GM19043 (cell line): ENCODE measurements at regions not wholly inside any gene's neighbourhood (a gene's known extent, or its start where the extent isn't known, plus 50 kb on each side); places are given as distances from the start of the nearest gene placed in this dataset.

ENCODE experiments used
- ATAC-seq: cut with Tn5 transposase; IDR thresholded peaks from one replicate; pipeline ENCODE4 v1.9.1; 2021; ENCODE audit warnings: low read depth; ENCODE audit not compliant: unreplicated experiment

DNA sequence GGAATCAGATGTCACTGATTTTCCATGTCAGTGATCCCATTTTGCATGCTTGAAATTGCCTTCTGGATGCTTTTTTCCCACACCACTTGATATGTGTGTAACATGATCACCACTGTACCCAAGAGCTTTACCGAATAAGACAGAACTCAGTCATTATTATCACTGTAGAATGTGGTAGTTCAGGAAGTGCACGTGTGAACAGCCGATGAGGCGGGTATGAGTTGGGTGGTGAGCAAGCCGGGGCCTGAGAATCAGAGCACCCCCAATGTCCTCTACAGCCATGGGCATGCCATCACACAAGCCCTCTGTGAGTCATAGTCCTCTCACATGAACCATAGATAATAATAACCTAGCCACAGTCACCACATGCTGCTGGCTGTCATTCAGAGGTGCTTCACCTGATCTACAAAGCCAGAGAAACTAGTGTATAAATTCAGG lies 470.8 kb downstream of the SOX2 start:
- ATAC-seq: no peak

DNA sequence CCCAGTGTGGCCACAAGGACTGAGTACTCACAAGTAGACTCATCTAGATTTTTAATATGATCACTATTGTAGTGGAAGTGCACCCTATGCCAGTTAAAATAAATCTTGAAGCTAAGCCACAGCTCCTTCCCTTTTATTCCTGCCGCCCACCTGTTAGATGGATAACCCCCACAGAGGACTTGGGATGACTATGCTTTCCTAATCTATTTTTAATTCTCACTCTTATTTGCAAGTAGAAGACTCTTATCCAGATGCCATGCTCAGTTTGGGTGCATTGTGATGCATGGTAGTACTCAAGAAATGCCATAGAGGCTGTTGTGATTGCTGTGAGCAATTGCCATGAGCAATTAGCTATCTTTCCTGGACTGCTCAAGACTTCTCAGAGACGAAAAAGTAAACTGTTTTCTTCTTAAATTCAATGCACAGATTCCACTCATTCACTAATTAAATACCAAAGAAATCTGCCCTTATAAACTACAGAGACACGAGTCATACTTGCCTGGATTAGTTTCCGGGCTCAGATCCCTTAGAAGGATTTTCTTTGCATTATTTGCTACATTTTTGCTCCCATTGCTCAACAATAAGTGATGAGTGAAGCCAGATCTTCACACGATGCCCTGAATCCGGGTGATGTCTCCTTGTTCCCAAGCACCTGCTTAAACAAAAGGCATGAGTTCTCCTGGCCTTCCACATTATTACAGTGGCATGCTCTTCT lies 472.1 kb downstream of the SOX2 start:
- no peak for ATAC-seq

DNA sequence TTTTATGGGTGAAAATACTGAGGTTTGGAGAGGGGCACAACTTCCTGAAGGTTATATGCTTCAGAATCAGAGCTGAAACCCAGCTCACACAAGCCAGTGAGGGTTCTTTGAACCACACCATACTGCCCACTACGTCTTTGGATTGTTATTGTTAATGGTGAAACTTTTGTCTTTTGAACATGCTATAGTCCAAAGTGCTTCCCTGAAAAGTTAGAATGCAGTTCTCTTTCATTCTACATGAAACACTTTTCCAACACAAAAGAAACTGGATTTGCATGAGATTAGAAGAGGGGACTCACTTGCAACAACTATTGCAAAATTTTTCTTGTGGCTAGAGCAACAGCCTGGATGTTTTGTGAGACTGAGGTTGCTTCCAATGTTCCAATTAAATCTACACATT lies 473.6 kb downstream of the SOX2 start:
- no peak for ATAC-seq

DNA sequence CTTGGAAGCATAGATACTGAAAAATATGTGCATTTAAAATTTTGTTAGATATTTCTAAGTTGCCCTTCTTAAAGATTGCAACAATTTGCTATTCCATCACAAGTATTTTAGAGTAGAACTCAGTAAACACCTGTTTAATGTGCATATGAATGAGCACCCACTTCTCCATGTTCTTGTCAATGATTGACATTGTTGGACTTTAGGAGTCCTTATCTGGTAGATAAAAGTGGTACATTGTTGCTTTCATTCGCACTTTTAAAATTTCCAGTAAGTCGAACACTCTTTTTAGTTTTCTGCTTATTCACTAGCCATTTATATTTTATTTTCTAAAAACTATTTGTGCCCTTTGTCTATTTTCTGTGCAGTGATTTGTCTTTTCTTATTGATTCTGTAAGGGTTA lies 478.3 kb downstream of the SOX2 start:
- ATAC-seq: no peak

DNA sequence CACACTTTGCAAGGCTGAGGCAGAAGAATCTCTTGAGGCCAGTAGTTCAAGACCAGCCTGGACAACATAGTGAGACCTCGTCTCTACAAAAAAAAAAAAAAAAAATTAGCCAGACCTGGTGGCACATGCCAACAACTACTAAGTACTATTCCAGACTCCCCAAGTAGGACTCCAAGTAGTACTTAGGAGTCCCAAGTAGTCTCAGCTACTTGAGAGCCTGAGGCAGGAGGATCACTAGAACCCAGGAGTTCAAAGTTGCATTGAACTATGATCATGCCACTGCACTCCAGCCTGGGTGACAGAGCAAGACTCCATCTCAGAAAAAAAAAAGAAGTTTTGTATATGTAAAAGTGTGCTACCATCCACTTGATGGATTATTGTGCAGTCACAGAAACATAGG lies 486.6 kb downstream of the SOX2 start:
- no peak for ATAC-seq

DNA sequence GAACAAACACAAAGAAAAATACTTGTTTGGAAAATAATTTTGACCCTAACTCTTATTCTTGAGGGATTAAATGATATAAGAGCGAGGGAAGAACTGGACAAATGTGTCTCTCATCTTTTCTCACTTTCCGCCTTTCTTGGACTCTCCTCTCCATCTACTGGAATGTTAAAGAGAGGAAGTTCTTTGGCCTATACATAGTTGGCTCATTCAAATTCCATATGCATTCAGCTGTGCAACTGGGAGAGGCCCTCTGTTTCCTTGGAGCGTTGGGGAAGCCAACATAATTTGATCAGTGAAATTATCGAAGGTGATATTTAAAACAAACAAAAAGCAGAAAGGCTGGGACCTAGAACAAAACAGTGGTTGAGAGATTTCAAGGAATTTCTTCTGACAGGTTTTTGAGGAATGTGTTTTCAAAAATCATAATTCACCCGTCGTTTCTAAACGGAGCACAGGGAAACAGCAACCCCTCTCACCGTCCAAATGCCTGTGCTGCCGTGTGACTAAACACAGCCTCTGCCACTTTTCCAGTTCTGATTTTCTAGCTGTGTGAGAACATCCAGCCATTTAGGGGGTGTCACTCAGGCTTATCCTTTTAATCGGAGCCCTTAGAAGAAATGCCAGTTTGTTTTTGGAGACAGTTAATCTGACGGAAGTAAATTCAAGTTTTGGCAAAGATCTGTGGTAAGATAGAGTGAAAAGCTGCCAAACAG lies 489.9 kb downstream of the SOX2 start:
- ATAC-seq: no peak

DNA sequence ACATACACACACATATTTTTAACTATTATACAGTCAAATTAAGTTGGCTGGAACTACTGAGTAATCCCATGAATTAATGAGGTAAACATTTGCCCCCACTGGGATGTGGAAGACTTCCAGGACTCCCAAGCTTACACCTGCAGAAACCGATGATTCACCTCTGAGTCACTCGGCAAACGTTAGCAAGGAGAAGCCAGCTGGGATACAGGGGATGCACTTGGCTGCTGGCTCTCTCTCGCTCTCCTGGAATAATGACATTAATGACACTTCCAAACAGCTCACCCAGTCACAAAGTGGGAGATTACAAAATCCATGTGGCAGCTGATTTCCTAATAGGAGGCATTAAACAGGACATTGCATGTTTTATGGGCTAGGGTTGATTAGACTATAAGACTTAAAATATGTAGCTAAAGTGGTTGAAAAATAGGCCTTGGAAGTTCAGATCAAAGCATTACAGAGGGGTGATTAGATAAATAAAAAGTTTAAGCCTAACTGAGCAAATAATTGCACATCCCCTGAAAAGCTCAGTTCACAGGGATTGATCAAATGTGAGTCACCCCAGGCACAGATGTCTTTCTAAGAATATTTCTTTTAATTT lies 500.9 kb downstream of the SOX2 start:
- ATAC-seq: no peak

DNA sequence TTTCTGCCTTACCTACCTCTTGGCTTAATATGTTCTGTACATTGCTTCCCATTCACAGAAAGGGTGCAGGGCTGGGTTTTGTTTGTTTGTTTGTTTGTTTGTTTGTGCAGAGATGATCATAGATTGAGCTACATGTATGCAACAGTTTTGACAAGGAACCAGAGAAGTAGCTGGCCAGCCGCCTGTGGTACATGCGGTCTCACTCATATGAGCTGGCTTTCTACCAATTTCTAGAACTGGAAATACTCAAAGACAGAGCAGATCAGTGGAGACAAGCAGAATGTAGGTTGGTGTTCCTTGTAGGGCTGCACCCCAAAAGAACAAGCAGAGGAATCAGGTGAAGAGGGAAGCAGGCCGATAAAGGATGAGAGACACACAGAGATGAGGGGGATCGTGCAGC lies 502.7 kb downstream of the SOX2 start:
- ATAC-seq: no peak

DNA sequence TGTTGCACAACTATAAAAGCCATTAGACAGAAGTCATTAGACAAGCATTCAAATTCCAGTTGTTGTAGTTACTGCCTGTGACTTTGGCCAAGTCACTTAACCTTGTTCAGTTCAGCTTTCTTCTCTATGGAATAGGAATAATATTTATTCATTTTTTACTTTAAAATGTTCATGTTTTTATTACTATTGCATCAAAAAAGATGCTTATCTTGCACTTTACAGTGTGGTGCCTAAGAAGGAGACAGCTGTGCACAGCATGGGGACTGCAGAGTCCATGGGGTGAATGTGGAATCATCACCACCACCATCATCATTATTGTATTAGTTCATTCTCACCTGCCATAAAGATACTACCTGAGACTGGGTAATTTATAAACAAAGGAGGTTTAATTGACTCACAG lies 504.2 kb downstream of the SOX2 start:
- ATAC-seq: no peak

DNA sequence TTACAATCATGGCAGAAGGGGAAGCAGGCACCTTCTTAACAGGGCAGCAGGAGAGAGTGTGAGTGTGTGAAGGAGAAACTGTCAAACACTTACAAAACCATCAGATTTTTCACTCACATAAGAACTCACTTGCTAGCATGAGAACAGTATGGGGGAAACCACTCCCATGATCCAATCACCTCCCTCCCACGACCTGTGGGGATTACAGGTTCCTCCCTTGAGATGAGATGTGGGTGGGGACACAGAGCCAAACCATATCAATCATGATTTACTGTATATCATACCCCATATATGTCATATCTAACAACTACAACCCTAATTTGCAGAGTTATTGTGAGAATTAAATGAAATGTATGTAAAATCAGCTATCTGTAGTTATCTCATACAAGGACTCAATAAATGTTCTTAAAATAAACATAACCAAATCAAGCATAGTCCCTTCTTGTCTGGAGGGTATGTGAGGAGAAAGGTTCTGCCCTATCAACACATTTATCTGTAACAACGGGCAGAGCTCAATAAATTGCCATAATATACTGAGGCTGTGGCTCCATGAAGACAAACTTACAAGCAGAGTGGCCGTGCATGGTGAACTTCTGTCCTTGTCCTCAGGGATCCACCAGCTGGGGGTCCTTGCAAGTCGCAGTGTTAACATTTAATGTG lies 504.7 kb downstream of the SOX2 start:
- no peak for ATAC-seq

DNA sequence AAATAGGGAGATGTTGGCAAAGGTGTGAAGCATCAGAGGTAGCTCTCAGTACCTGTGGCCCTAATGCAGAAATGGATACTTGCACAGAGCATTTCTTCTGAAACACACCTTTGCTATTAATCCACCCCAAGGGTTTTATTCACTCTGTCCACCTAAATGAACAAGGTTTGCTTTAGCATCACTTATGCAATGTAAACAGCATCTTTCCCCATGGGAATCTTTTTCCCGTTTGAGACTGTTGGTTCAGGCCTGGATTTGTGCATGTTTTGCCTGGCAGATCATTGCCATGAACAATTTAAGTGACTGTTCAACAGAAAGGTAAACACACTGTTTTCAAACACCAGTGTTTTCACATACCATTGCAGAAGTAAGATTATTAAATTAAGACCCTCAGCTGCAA lies 508.3 kb downstream of the SOX2 start:
- no peak for ATAC-seq

DNA sequence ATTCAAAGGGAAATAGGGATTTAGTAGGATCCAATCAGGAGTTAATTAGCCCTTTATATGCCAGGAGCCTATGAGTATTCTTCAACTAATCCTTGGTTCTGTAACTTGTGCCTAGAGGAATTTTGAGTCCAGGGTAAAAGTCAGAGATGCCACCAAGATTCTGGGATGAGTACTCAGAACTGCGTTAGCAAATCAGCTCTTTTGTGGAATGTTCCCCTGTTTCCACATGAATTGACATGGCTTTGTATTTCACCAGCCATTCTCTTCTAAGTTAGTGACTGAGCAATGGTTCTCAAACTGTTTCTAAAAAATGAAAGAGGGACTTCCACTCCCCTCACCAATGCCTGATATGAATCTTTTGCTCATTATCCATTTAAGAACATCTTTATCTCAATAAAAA lies 508.7 kb downstream of the SOX2 start:
- no peak for ATAC-seq

DNA sequence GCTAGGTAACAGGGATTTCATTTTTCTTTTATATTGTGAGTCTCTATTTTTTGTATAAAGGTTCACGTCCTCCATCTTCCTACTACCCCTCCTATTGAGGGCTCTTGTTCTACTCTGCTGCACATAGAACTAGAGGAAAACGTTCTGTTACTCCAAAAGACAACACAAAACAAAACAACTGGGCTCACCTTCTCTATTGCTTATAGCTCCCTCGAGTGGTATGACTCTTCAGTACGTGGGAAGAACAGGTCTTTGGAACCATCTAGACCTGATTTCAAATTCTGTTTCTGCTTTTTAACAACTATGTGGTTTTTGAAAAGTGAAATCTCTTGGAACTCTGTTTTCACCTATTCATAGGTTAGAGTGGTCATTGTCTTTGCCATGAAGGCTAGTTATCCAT lies 515.3 kb downstream of the SOX2 start:
- no peak for ATAC-seq

DNA sequence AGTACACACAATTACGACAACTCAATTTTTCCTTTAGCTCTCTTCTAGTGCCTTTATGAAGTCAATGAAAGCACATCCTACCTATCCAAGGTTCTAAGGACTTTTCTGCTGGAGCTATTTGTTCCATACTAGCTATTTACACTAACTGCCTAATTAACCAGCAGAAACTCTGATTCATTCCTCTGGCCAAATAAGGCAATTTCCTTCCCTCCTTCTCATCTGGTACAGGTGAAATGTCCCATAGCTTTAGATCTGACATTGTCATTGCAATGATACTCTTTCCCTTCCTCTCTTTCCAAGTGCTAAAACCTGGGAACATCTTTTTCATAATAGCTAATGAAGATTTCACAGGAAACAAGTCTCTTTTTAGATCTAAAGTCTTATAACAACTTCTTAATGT lies 521.7 kb downstream of the SOX2 start:
- no peak for ATAC-seq

DNA sequence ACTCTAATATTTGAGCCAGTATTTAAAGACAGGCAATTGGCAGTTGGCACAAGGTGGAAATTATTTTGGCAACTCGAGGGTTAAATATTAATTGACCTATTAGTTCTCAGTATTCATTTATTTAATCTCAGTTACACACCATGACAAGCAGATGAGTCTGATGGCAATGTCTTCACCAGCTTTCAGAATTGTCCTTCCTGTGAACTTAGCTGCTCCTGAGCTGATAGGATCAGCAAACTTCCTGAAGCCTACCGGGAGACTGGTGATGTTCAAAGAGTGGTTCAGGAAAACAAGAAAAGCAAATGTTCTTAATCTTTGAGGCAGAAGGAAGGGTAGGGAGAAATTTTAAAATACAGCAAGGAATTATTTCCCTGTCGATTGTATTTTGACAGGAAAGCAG lies 522.2 kb downstream of the SOX2 start:
- ATAC-seq: no peak

DNA sequence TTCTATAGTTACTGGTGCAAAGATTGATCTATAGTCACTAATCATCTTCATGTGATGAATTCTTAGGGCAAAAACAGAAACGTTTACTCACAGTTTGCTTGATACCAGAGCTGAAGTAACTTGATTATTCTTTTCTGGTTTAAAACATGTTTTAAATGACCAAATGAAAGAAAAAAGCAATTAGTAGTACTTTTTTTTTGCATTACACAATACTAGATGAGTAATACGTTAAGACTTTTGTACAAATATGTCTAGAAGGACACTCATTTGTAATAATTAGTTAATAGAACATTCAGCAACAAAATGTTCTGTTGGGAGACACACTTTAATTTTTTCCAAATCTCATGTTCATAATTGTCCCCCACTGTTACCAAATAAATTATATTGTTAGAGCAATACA lies 523.2 kb downstream of the SOX2 start:
- no peak for ATAC-seq

DNA sequence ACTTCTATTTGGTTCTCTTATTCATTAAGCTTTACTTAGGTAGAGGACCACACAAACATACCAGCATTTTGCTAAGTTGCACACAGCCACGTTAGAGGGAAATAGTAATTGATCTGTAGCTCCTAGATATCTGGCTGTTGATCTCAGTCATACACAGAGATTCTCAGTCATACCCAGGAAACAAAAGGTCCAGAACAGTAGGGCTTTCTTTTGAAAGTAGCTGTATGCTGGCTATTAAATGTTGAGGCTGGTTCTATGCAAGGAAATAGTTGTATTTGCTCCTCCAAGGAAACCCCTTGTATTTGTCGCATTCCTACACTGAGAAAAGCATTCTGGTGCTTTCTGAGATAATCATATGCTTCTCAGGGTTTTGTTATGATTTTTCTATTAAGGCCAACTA lies 523.8 kb downstream of the SOX2 start:
- ATAC-seq: no peak

DNA sequence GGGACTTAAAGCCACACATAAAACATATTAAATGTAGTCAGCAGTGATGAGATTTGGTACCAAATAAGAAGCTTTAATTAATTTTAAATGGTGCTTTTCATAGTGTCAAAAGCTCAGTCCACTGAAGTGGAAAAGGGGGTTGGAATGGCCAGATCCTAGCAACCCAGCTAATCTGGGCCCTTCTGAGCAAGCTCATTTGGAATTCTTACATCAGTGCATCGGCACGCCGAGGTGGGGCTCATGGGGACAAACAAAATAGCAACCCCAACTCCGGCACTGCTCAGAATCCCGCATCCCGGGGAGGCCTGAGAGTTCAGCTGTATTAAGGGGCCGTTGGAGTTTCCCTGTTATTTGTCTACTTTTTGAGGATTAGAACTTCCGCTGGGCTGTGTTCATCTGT lies 526.4 kb downstream of the SOX2 start:
- ATAC-seq: no peak

DNA sequence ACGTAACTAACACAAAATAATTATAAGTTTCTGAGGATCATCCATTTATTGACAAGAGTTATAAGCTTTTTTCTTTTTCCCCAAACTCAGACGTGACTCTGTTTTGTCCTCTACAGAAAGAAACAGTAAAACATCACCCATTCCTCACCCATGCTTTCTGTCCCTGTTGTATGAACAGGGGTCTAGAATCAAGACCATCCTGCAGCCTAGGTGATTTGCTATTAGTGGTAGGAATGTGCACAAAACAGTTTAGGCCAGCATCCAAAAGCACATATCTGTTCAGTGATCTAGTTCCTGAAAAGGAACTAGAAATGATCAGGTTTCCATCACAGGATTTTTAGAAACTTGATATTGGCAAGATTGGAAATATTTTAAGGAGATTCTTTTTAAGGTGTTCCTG lies 527.6 kb downstream of the SOX2 start:
- no peak for ATAC-seq

DNA sequence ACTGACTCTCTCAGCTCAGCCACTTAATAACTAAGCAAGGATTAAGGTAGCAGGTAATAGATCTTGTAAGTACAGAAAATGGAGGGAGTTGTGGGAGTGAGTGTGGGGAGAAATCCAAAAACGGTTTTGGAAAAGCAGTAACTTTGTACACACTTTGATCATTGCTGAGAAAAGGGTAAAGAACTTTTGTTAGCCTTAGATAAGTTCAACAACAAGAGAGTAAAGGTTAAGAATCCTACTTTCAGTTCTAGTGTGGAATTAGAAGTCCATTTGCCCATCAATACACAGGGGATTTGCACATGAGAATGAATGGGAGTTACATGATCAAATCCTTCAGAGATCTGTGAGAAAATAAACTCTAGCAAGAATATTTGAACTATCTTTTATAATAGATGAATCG lies 528.7 kb downstream of the SOX2 start:
- ATAC-seq: no peak

DNA sequence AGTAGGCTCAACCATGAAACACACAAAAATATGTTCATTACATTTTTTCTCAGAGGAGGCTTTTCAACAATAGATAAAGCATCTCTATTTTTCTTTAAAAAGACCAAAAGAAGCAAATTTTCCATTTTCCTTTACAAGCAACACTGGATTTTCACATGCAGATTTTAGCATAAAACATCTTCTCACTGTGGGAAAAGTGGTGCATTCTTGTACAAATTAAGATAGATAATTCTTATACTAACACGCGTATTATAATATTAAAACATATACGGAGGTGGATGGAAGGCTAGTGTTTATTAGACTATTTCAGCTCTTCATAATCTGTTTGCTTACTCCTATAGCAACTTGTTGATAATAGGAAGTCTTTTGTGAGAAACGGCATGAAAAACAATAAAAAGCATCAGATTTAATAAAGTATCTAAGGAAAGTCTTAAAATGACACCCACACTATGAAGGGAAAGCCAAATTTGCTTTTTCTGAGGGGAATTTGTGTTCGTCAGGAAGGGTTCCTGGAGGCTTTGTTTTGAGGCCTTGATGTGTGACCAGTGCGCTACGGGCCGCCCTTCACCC lies 529.6 kb downstream of the SOX2 start:
- ATAC-seq: no peak
